ENCODE measurements at regions not wholly inside any gene's neighbourhood (a gene's known extent, or its start where the extent isn't known, plus 50 kb on each side); places are given as distances from the start of the nearest gene placed in this dataset.

GRCh38 chr3:182078929-182079328 is 367.2 kb downstream of the SOX2 start:
- DNase-seq, result no peak

- DNase-seq, result no peak
Measured at GRCh38 chr3:182081096-182081495, 369.4 kb downstream of the SOX2 start.

GRCh38 chr3:182083112-182083511 is 371.4 kb downstream of the SOX2 start:
- DNase-seq, result no peak

- DNase-seq, result peak; percentile 63
Measured at GRCh38 chr3:182092662-182093262, 381.0 kb downstream of the SOX2 start.

- DNase-seq, result no peak
Measured at GRCh38 chr3:182094321-182094720, 382.6 kb downstream of the SOX2 start.

- no peak for DNase-seq
Measured at GRCh38 chr3:182104881-182105280, 393.2 kb downstream of the SOX2 start.

- no peak for DNase-seq
Measured at GRCh38 chr3:182105875-182106274, 394.1 kb downstream of the SOX2 start.

GRCh38 chr3:182108371-182108770 is 396.6 kb downstream of the SOX2 start:
- no peak for DNase-seq

GRCh38 chr3:182111967-182112366 is 400.2 kb downstream of the SOX2 start:
- DNase-seq, result no peak

GRCh38 chr3:182115328-182116015 is 403.7 kb downstream of the SOX2 start:
- no peak for DNase-seq

- DNase-seq, result no peak
Measured at GRCh38 chr3:182116386-182116785, 404.7 kb downstream of the SOX2 start.

GRCh38 chr3:182117131-182117530 is 405.4 kb downstream of the SOX2 start:
- DNase-seq, result no peak

- DNase-seq, result no peak
Measured at GRCh38 chr3:182117583-182117982, 405.9 kb downstream of the SOX2 start.

GRCh38 chr3:182118066-182118465 is 406.3 kb downstream of the SOX2 start:
- no peak for DNase-seq

- DNase-seq, result no peak
Measured at GRCh38 chr3:182121401-182121800, 409.7 kb downstream of the SOX2 start.

- no peak for DNase-seq
Measured at GRCh38 chr3:182122779-182123178, 411.1 kb downstream of the SOX2 start.

- no peak for DNase-seq
Measured at GRCh38 chr3:182124187-182124586, 412.5 kb downstream of the SOX2 start.

- no peak for DNase-seq
Measured at GRCh38 chr3:182124716-182125115, 413.0 kb downstream of the SOX2 start.

- no peak for DNase-seq
Measured at GRCh38 chr3:182129740-182130139, 418.0 kb downstream of the SOX2 start.

- no peak for DNase-seq
Measured at GRCh38 chr3:182133752-182134151, 422.0 kb downstream of the SOX2 start.

GRCh38 chr3:182135056-182135455 is 423.3 kb downstream of the SOX2 start:
- no peak for DNase-seq

- DNase-seq, result no peak
Measured at GRCh38 chr3:182136008-182136910, 424.5 kb downstream of the SOX2 start.

GRCh38 chr3:182138393-182138792 is 426.7 kb downstream of the SOX2 start:
- DNase-seq, result no peak
